Bronchial epithelial cell (primary cell): ENCODE measurements at regions not wholly inside any gene's neighbourhood (a gene's known extent, or its start where the extent isn't known, plus 50 kb on each side); places are given as distances from the start of the nearest gene placed in this dataset.

Source experiments
- DNase-seq: peaks from one replicate; pipeline ENCODE4 v3.0.0-alpha.2; 2010; ENCODE audit warnings: low read depth
- FAIRE-seq: peaks from 2 replicates; lab custom pipeline; 2011; peaks lifted over from hg19 to GRCh38; lab: Jason Lieb, UNC
- H3K27me3 ChIP-seq: 2 replicates; pipeline ENCODE4 v1.5.1; 2011; ENCODE audit warnings: low read length; ENCODE audit not compliant: control insufficient read depth, insufficient read depth
- H3K36me3 ChIP-seq: 2 replicates; pipeline ENCODE4 v1.5.1; 2011; ENCODE audit warnings: low read length; ENCODE audit not compliant: control insufficient read depth, insufficient read depth
- H3K4me3 ChIP-seq: 2 replicates; pipeline ENCODE4 v1.5.1; 2011; ENCODE audit warnings: mild to moderate bottlenecking, low read depth, low read length, control low read depth
- TF ChIP-seq, protein P1 (sequence below): IDR thresholded peaks from 2 replicates; pipeline ENCODE4 v1.5.1; 2011; ENCODE audit warnings: mild to moderate bottlenecking, moderate library complexity, low read length, control low read depth, inconsistent platforms; ENCODE audit not compliant: insufficient read depth, severe bottlenecking

DNA sequence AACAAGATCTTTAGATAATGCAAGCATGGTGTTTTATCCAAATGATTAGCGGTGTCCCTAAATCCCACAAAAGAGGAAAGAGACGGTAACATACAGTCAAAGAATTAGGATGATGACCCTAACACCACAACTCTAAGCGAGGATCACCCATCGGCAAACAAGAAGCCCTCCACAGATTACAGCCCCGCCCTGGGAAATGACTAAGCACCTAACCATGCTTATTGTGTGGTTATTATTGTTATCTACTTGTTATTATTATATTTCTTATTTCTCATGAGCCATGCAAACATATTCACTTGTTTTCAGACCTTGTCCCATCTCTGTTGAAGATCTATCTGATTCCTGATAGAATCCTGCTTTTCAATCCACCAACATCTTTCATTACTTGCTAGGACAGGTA is 651.3 kb downstream of the NYAP2 start:
- no peaks in the 10 kb centered on the region for H3K27me3 ChIP-seq
- no peak for FAIRE-seq
- TF ChIP-seq, protein P1, sequence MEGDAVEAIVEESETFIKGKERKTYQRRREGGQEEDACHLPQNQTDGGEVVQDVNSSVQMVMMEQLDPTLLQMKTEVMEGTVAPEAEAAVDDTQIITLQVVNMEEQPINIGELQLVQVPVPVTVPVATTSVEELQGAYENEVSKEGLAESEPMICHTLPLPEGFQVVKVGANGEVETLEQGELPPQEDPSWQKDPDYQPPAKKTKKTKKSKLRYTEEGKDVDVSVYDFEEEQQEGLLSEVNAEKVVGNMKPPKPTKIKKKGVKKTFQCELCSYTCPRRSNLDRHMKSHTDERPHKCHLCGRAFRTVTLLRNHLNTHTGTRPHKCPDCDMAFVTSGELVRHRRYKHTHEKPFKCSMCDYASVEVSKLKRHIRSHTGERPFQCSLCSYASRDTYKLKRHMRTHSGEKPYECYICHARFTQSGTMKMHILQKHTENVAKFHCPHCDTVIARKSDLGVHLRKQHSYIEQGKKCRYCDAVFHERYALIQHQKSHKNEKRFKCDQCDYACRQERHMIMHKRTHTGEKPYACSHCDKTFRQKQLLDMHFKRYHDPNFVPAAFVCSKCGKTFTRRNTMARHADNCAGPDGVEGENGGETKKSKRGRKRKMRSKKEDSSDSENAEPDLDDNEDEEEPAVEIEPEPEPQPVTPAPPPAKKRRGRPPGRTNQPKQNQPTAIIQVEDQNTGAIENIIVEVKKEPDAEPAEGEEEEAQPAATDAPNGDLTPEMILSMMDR = no peak
- H3K36me3 ChIP-seq = no peaks in the 10 kb centered on the region
- H3K4me3 ChIP-seq = no peak overlapping the region
- peak; percentile 39 for DNase-seq

DNA sequence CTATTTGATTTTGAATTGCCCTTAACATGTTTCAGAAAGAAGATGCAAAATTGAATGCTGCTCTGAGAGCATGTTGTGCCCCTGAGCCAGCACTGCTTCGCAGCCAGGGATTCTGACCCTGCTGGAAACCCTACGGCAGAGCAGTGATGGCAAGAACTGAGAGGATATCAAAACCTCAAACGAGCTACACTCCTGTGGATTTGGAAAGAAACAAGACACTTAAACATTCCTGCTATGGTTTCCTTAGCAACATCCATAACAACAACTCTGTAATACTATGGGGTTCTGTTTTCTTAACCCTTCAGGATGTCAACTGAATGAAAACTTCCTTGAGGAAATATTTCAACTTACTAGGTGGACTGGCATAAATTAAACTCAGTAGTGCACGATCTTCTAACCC is 649.1 kb downstream of the NYAP2 start:
- FAIRE-seq = no peak
- TF ChIP-seq, protein P1 = no peak

DNA sequence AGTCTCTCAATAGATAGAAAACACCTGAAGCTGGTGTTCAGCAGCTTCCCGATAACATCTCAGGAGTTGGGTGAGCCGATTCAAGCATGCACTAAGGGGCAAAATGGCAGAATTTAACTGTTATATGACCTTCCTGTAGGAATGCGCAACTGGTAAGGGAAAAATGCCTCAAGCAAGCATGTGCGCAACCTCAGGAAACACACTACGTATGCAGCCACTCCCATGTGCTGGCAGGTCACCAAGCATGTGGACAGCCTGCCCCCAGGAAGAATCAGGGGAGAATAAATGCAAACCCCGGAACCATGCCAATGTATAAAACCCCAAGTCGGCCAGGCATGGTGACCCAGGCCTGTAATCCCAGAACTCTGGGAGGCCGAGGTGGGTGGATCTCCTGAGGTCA is 645.6 kb downstream of the NYAP2 start:
- Histone ChIP-seq H3K4me3 (no peak overlapping the region), H3K27me3 (no peaks in the 10 kb centered on the region), H3K36me3 (no peaks in the 10 kb centered on the region)
- TF ChIP-seq, protein P1 = no peak
- DNase-seq = no peak
- no peak for FAIRE-seq

More for the DNA sequence above, 649.1 kb downstream of the NYAP2 start:
- no peaks in the 10 kb centered on the region for H3K27me3 ChIP-seq
- DNase-seq = peak; percentile 76
- no peaks in the 10 kb centered on the region for H3K36me3 ChIP-seq
- no peak overlapping the region for H3K4me3 ChIP-seq

DNA sequence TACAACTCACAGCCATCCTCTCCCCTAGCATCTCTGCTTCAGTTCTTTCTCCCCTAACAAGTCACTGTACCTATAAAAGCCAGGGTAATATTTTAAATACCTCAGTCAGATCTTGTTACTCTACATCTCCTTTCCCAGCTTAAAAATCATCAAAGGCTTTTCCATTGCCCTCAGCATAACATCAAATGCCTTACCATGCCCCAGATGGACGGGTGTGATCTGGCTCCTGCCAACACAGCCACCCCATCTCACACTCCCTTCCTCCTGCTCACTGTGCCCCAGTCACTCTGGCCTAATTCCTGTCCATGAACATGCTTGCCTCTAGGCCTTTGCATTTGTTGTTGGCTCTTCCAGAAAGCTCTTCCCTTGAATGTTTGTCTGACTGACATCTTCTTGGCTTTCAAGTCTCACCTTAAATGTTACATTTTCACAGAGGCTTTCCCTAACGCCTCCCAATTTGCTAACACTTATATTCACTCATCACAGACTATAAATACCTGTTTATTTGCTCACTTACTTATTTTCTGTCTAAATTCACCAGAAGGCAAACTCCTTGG is 640.9 kb downstream of the NYAP2 start:
- Histone ChIP-seq H3K4me3 (no peak overlapping the region), H3K27me3 (no peaks in the 10 kb centered on the region), H3K36me3 (no peaks in the 10 kb centered on the region)
- DNase-seq = no peak
- TF ChIP-seq, protein P1 = no peak
- FAIRE-seq = peak; percentile 77

DNA sequence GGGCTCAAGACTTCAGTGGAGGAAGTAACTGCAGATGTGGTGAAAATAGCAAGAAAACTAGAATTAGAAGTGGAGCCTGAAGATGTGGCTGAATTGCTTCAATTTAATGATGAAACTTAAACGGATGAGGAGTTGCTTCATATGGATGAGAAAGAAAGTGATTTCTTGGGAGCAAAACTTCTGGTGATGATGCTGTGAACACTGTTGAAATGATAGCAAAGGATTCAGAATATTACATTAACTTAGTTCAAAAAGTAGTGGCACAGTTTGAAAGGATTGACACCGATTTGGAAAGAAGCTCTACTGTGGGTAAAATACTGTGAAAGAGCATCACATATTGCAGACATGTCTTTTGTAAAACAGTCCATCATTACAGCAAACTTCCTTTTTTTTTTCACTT is 638.0 kb downstream of the NYAP2 start:
- no peak for FAIRE-seq
- TF ChIP-seq, protein P1 = no peak
- DNase-seq = no peak
- Histone ChIP-seq H3K4me3 (no peak overlapping the region), H3K27me3 (no peaks in the 10 kb centered on the region), H3K36me3 (no peaks in the 10 kb centered on the region)

DNA sequence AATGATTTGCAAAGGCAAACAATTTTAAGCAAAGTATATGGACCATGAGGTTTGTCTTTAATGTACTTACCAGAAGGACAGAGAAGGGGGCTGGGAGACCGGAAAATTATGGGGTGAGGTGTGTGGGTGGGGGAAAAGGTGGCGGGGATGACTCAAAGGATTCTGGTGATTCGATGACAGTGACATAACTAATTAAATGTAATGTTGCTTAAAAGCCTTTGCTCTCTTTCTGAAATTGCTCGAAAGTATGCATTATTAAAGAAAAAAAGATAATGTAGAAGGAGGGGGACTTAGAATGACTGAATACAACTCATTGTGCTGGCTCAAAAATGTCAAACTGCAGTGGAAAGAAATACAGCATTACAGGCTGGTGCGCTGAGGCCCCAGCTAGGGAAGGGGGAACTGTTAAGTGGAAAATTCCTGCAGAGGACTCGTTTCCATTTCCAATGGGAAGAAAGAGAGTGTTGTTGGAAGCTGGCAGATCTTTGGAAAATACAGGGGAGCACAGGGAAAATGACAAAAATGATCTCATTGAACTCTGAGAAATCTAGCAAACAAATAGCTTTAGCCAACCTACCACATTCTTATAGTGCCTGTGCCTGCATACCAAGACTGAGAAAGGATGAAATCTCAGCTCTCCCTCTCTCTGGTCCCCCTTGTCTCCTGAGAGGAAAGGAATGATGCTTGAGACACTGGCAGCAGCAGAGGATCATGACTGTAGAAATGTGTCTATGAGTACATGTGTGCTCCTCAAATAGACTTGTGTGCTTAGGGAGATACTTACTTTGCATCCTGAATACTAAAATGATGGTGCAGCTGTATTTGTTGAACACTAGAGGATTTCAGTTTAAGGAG is 632.4 kb downstream of the NYAP2 start:
- TF ChIP-seq, protein P1 = no peak
- Histone ChIP-seq H3K4me3 (peak overlapping the region; percentile 45), H3K27me3 (no peaks in the 10 kb centered on the region), H3K36me3 (no peaks in the 10 kb centered on the region)
- DNase-seq (no peak), FAIRE-seq (peak; percentile 73)
